Heart left ventricle (tissue), 16 donors: ENCODE measurements at regions not wholly inside any gene's neighbourhood (a gene's known extent, or its start where the extent isn't known, plus 50 kb on each side); places are given as distances from the start of the nearest gene placed in this dataset.

Experiments used
- ATAC-seq, 4 donors: fragments of 200-7000 bp; cut with Tn5 transposase; one replicate each; pipeline ENCODE4 v1.9.1; 2020 to 2022; ENCODE audit warnings: moderate library complexity in 4 of 4, mild to moderate bottlenecking in 3 of 4, moderate number of reproducible peaks in 1 of 4
- DNase-seq, 5 donors: peaks; one replicate each; pipeline ENCODE4 v3.0.0-alpha.2; 2020
- H3K27ac ChIP-seq, 12 donors: fragments of 200-600 bp; sonication (generic) in 4 of 12; one replicate each; pipeline versions ENCODE4 v1.5.0 to v1.8.0; 2016 to 2022; ENCODE audit warnings: mild to moderate bottlenecking in 2 of 12
- H3K27me3 ChIP-seq, 9 donors: fragments of 200-600 bp; sonication (generic) in 2 of 9; one replicate each; pipeline versions ENCODE4 v1.5.1 to v1.8.0; 2016 to 2022; ENCODE audit warnings: mild to moderate bottlenecking in 3 of 9
- H3K36me3 ChIP-seq, 9 donors: fragments of 200-600 bp; sonication (generic) in 2 of 9; one replicate each; pipeline versions ENCODE4 v1.5.0 to v1.8.0; 2018 to 2022; ENCODE audit warnings: mild to moderate bottlenecking in 2 of 9
- H3K4me1 ChIP-seq, 12 donors: fragments of 200-600 bp; sonication (generic) in 4 of 12; one replicate each; pipeline versions ENCODE4 v1.5.0 to v1.8.0; 2016 to 2022; ENCODE audit warnings: mild to moderate bottlenecking in 3 of 12
- H3K4me3 ChIP-seq, 12 donors: fragments of 200-600 bp; sonication (generic) in 4 of 12; one replicate each; pipeline versions ENCODE4 v1.5.0 to v1.8.0; 2017 to 2022; ENCODE audit warnings: mild to moderate bottlenecking in 9 of 12, moderate library complexity in 4 of 12
- H3K9me3 ChIP-seq, 12 donors: fragments of 200-600 bp; sonication (generic) in 4 of 12; one replicate each; pipeline versions ENCODE4 v1.5.0 to v1.8.0; 2016 to 2022; ENCODE audit warnings: mild to moderate bottlenecking in 1 of 12
- POLR2A ChIP-seq, 2 donors: fragments of 450-650 bp; IDR thresholded peaks; one replicate each; pipeline ENCODE4 v1.6.1; 2017; ENCODE audit warnings: antibody characterized with exemption in 2 of 2, mild to moderate bottlenecking in 2 of 2, moderate library complexity in 2 of 2
- WGBS, 4 donors: extraction: QIAGEN DNeasy Blood & Tissue Kit in 2 of 4; methylation state at CpG; one replicate each; pipeline versions ENCODE4 v1.1.5 to v1.1.7; 2013 to 2018; 5-methylcytosine and 5-hydroxymethylcytosine counted together
- intact Hi-C, 10 donors: fragments of 100-400 bp; cut with DNase I; formaldehyde crosslinking; loops; one replicate each; pipeline versions ENCODE4 v1.11.1 to v1.14.2; 2022
- TF ChIP-seq, protein P1 (sequence below), 12 donors: fragments of 200-600 bp; sonication (generic) in 4 of 12; IDR thresholded peaks; one replicate each; pipeline versions ENCODE4 v1.5.0 to v1.8.0; 2018 to 2022; ENCODE audit warnings: antibody characterized with exemption in 12 of 12, mild to moderate bottlenecking in 5 of 12
- donor health status: ischemic (EF 13 %, LVEDD 7.1; RV severe dilation, severe dysfunction).
- donor health status: healthy with polysubstance abuse.
- donor health status: DM: no; HTN: yes; CAD: no.
- donor health status: DM: no; HTN: no; CAD: no.
- donor health status: ischemic (EF 25% LVEDD 6.9; RV normal size, moderate dysfunction).
- donor health status: ischemic (EF 25% LVEDD 5.7; RV mildly dilated, moderate dysfunction).
- donor health status: healthy.
- donor health status: DM: yes; HTN: yes; CAD: no.
- donor health status: ischemic (EF 35%, LVEDD 5.7; RV mildly dilated, moderate dysfunction).
- donor health status: nonischemic (EF 11% LVEDD 7.7; RV severe dilation, severe dysfunction).
- donor health status: DM: yes; HTN: yes; CAD: no.
- donor health status: PGD.
- donor health status: ischemic (EF 29% LVEDD 5.4; RV normal size, mild dysfunction).
- donor health status: nonischemic (EF 23%, LVEDD 6.1; RV moderate dilation, normal function).

DNA sequence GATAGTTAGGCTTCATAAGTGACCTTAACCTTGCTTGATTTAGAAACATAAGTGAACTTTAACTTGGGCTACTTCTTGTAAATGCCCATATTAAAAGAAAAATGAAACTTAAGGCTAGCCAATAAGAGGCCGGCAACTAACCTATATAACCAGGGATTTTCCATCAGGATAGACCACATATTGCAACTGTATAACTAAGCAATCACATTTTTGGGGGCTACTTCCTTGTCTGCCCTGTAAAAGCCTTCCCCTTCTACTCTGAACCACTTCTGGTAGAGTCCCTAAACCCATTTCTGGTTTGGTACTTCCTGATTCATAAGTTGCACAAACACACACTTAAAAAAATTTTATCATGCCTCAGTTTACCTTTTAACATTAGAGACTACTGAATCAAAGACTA, 150.9 kb upstream of the UBE2E2 start:
- Histone ChIP-seq H3K4me3 (no peak overlapping the region), H3K9me3 (peaks cover 0 to 22% (median 3%) of the 10 kb centered on the region in 12 donors), H3K27ac (no peak overlapping the region), H3K27me3 (no peaks in the 10 kb centered on the region), H3K36me3 (no peaks in the 10 kb centered on the region), H3K4me1 (peaks cover 0 to 5% (median 0%) of the 10 kb centered on the region in 12 donors)
- DNase-seq (no peak), ATAC-seq (no peak)
- intact Hi-C loops = no loop called here
- WGBS, 4 donors = 87 to 100% (median 95%) methylated on average over 1 of the region's 1 CpG
- no peak for TF ChIP-seq POLR2A (IDR thresholded peaks at IDR 0.05)
- TF ChIP-seq, protein P1, sequence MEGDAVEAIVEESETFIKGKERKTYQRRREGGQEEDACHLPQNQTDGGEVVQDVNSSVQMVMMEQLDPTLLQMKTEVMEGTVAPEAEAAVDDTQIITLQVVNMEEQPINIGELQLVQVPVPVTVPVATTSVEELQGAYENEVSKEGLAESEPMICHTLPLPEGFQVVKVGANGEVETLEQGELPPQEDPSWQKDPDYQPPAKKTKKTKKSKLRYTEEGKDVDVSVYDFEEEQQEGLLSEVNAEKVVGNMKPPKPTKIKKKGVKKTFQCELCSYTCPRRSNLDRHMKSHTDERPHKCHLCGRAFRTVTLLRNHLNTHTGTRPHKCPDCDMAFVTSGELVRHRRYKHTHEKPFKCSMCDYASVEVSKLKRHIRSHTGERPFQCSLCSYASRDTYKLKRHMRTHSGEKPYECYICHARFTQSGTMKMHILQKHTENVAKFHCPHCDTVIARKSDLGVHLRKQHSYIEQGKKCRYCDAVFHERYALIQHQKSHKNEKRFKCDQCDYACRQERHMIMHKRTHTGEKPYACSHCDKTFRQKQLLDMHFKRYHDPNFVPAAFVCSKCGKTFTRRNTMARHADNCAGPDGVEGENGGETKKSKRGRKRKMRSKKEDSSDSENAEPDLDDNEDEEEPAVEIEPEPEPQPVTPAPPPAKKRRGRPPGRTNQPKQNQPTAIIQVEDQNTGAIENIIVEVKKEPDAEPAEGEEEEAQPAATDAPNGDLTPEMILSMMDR (IDR thresholded peaks at IDR 0.05) = no peak

GRCh38 chr3:23052620-23053019, 150.5 kb upstream of the UBE2E2 start:
- H3K9me3 ChIP-seq = peaks cover 0 to 18% (median 0%) of the 10 kb centered on the region in 12 donors
- ATAC-seq (no peak), DNase-seq (no peak)
- H3K36me3 ChIP-seq = no peaks in the 10 kb centered on the region
- no peaks in the 10 kb centered on the region for H3K27me3 ChIP-seq
- H3K4me1 ChIP-seq = peaks cover 0 to 5% (median 0%) of the 10 kb centered on the region in 12 donors
- TF ChIP-seq POLR2A (IDR thresholded peaks at IDR 0.05) = no peak
- TF ChIP-seq, protein P1 (IDR thresholded peaks at IDR 0.05) = no peak
- no peak overlapping the region for H3K27ac ChIP-seq
- WGBS, 4 donors = 80 to 87% (median 83%) methylated on average over 7 of the region's 7 CpGs
- H3K4me3 ChIP-seq = no peak overlapping the region
- intact Hi-C loops = no loop called here

DNA sequence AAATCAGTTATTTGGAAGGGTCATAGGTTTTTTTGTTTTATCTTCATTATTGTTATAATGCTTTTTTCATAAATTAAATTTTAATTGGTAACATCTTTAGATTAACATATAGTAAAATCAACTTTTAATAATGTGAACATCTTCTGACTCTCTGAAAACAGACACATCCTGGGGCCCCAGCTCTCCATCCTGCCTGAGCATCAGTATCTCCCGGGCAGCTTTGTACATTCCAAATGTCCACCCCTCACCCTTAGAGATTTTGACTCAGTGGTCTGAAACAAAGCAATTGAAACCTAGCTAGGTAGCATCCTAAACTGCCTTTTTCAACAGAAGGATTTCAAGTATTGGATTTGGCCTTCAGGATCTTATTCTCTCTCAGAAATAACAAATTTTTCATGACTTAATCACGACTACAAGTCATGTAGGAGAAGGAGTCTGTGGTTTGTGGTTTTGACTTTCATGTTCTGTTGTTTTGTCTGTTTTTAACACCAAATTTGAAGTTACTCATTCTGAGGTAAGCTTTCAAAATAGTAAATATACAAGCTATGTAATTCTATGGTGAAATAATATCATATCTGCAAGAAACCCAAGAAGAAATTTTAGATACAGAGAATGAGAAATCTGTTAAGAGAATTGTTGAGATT, 147.3 kb upstream of the UBE2E2 start:
- no peak for ATAC-seq
- no peak for DNase-seq
- peaks cover 0 to 21% (median 0%) of the 10 kb centered on the region in 12 donors for H3K9me3 ChIP-seq
- intact Hi-C loops = no loop called here
- H3K4me1 ChIP-seq = peaks cover 0 to 5% (median 0%) of the 10 kb centered on the region in 12 donors
- H3K36me3 ChIP-seq = no peaks in the 10 kb centered on the region
- no peak overlapping the region for H3K4me3 ChIP-seq
- 73 to 81% (median 79%) methylated on average over 2 of the region's 2 CpGs for WGBS, 4 donors
- no peak overlapping the region for H3K27ac ChIP-seq
- H3K27me3 ChIP-seq = no peaks in the 10 kb centered on the region
- TF ChIP-seq POLR2A (IDR thresholded peaks at IDR 0.05) = no peak
- TF ChIP-seq, protein P1 (IDR thresholded peaks at IDR 0.05) = no peak

GRCh38 chr3:23062582-23062981, 140.5 kb upstream of the UBE2E2 start:
- intact Hi-C loops = no loop called here
- TF ChIP-seq, protein P1 (IDR thresholded peaks at IDR 0.05) = no peak
- no peak for TF ChIP-seq POLR2A (IDR thresholded peaks at IDR 0.05)
- Histone ChIP-seq H3K27me3 (no peaks in the 10 kb centered on the region), H3K27ac (no peak overlapping the region), H3K4me3 (no peak overlapping the region), H3K36me3 (no peaks in the 10 kb centered on the region), H3K9me3 (peaks cover 0 to 21% (median 0%) of the 10 kb centered on the region in 12 donors), H3K4me1 (peaks cover 0 to 2% (median 0%) of the 10 kb centered on the region in 12 donors)
- DNase-seq = no peak
- WGBS, 4 donors = 44 to 78% (median 63%) methylated on average over 1 of the region's 1 CpG
- no peak for ATAC-seq
